Medulla oblongata (tissue), 1 donor: ENCODE measurements at regions not wholly inside any gene's neighbourhood (a gene's known extent, or its start where the extent isn't known, plus 50 kb on each side); places are given as distances from the start of the nearest gene placed in this dataset.
A peak's percentile ranks its signal among the peaks of the same experiment; 100 is the strongest.

ENCODE experiments used
- DNase-seq: peaks from one replicate; pipeline ENCODE4 v3.0.0-alpha.2; 2015; ENCODE audit errors: extremely low spot score

DNA sequence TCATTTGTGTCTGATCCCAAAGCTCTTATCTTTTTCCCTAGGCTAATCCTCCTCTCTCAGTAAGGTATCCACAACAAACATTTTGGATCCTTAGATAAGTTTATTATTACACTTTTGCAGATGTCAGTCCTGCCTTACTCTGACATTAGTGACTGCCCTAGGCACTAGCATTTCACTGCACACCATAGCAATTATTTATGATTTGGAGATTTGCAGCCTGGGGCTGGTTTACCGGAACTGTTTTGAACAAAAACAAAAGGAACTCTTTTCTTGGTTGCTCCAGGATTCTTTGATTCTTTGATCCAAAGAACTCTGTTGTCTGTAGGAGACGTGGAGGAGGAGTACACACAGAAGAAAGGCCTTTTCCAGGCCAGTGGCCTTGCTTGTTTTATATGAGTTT lies 80.4 kb downstream of the EDNRB start:
- DNase-seq, result no peak

DNA sequence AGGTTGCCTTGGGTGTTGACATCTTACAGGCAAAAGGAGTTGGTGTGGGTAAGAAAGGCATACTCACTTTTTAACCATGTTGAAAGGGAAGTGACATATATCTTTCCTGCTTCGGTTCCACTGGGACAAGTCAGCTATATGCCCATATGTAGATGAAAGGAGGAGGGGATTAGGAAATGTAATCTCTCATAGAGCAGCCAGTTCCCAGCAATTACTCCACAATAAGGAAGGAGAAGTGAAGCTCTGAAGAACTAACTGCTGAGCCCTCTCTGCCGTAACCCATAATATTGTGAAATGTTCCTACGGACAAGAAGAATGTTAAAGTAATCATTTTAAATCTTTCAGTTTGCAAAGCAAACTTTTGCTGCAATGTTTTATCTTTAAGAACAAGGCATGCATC lies 82.2 kb downstream of the EDNRB start:
- DNase-seq, result peak; percentile 27

DNA sequence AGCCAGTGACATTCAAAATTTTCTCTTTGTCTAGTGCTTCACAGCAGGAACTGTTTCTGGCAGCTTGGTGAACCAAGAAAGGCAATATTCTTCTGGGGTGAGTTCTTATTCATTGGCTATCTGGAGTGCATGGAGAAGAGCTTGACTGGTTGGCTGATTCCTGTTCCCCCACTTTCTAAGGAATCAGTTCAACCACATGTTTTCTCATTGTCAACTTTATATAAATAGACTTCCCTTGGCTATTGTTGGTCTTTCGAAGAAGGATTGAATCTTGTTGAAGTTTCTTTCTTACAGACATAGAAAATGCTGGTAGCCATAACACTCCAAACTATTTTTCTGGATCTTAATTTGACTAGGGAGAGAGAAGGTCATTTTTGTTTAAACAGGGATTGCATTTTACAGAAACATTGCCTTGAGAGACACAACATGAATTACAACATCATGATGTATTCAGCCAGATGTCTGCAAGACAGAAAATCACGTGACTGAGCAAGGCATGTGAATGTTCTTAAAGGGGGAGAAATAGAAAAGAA lies 85.2 kb downstream of the EDNRB start:
- DNase-seq, result peak; percentile 61

DNA sequence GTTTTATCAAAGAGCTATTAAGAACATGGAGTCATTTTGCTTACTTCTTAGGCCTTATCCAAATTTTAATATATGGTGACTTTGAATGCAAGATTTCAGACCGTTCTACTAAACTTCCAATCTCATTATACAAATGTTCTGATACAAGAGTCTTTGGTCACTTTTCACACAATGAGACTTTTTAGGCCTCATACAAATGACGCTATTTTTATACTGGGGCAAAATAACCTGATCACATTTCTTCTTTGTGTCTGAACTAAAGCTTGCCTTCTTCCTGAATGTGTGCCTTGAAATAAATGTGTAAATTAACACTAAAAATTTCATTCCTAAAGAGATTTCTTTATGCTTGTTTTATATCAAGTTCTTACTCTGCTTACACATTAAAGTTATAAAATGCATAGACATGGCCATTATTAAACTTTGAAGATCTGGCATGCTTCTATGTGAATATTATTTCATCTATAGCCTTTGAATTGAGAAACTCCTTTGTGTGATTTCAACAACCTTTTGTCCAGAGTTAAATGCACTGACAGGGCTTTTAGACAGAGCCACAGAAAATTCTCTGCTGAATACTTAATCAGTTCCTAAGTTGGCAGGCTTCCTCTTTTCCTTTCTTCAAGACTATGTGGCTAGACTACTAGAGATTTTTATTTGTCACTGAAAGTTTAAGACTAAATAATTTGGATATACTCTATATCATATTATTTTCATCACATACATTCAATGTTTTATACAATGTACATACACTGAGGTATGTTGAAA lies 86.1 kb downstream of the EDNRB start:
- peak; percentile 87 for DNase-seq

DNA sequence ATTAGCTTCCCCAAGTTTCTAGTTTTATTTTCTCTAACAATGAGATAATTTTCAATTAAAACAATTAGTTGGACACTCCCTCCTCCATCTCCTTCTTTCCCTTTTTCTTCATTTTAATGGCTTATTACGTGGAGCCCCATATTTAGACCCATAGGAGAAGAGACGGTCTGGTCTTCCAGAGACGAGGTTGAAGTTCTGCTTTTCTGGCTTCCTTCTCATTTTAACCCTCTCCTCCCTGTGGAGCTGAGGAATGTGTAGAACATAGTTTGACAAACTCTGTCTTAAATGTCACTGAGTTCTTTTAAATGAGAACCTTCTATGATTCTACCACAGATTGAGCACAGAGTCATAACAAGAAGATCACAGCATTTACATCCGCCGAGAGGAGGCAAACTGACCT lies 86.8 kb downstream of the EDNRB start:
- DNase-seq, result peak; percentile 41

DNA sequence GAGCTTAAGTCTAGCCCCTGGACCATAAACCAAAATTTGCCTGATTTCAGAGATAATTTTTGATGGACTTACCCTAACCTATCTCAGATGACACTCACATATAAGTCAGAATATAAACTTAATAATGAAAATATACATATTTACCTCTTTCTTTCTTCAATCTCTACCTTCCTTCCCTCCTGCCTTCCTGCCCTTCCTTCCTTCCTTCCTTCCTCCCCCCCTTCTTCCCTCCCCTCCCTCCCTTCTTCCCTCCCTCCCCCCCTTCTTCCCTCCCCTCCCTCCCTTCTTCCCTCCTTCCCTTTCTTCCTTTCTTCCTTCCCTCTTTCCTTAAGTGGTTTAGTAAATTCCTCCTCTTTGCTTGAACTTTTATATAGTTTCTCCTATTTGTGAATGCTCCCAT lies 88.7 kb downstream of the EDNRB start:
- no peak for DNase-seq

DNA sequence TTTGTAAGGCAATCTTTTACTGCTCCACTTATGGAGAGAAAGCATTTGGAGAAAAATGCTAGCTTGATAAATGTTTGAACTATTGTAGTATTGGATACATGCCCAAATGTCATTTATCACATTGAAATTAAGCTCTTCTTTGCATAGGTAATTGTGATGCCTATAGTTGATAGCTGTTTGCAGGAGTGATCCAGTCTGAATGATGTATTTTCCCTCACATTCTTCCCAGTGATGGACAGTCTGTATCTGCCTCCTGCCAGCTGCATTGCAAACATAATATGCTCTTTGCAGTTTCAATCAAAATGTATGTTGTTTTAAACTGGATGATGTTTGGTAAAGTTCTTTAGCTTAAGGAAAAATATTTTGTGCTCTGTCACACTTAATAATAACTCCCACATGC lies 89.8 kb downstream of the EDNRB start:
- no peak for DNase-seq

DNA sequence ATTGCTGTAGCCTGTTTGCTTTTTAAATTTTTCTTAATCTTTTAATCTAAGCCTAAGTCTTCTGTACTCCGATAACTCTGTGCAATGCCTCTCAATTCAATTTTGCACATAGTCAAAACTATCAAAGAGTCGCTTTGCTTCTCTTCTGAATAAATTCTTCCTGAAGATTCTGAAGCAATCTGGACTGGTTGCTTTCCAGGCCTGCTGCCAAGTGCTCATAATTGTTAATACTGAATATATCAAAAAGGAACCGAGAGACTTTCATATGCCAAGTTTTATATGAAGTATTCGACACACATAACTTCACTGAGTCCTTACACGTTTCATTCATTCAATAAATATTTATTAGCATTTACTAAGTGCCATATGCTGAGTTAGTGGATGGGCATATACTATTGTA lies 91.3 kb downstream of the EDNRB start:
- no peak for DNase-seq

DNA sequence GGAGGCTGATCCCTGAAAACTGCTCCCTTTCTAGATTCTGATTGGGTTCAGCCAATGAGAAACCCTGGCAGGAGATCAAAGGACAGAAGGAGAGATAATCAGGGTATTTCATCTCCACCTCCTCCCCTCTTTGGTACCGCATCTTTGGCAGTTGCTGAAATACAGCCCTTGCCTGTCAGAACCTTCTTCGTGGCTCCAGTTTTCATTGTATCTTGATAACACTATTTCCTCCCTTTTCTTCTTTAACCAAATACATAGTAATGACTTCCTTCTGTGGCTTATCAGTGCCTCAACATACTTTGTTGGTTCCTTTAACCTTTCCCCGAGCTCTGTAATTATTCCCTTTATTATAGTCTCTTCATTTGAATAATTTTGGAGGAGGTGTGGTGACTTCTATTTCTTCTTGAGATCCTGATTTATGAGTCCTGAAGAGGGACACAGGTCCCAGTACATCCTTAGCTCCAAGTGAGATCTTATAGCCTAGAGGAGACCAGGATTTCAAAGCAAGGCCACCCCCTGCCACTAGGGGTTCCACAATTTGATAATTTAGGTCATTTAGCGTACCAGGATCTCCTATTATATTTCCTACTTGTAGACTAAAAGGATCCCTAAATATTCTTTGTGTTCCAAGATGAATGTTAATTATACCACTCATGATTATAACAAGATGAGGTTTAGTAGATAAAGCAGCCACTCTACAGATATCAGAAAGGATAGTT lies 98.0 kb downstream of the EDNRB start:
- no peak for DNase-seq

DNA sequence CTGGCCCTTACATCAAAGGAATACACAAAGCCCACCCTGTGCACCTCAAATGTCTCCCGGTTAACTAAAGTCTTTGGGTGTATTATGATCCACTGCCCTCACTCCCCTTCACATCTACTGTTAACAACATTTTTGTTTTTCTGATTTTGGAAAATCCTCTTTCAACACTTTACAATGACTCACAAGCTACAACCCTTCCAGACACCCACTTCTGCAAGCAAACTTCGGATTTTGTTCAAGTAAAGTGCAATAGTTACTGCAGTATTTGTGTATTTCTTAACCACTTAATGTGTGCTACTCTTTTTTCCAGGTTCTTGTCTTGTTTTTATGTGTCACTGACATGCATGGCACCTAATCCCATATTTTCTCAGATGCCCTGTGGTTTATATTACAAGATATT lies 101.1 kb downstream of the EDNRB start:
- DNase-seq, result no peak

DNA sequence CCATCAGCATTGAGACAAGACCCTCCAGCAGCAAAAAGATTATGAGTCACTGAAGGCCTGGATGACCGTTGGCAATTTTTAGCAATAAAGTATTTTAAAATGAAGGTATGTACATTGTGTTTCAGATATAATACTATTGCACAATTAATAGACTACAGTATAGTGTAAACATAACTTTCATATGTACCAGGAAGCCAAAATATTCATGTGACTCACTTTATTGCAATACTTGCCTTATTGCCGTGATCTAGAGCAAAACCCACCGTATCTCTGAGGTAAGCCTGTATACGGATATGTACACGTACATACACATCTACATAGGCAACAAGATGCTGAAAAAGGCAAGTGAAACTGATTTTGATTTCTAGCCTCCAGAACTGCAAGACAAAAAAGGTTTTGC lies 103.3 kb downstream of the EDNRB start:
- DNase-seq, result no peak
